Neuronal stem cell (in vitro differentiated cells): ENCODE measurements at regions not wholly inside any gene's neighbourhood (a gene's known extent, or its start where the extent isn't known, plus 50 kb on each side); places are given as distances from the start of the nearest gene placed in this dataset.

Source experiments
- DNase-seq: peaks from one replicate; pipeline ENCODE4 v3.0.0-alpha.2; 2013; ENCODE audit warnings: low spot score
- H2AFZ ChIP-seq: one replicate; pipeline ENCODE4 v1.6.1; 2013; ENCODE audit warnings: mild to moderate bottlenecking, low read length, inconsistent platforms
- H2AK5ac ChIP-seq: 2 replicates; pipeline ENCODE4 v1.6.1; 2013; ENCODE audit warnings: low read depth, mild to moderate bottlenecking, inconsistent platforms, low read length, moderate library complexity, mixed read lengths
- H2BK120ac ChIP-seq: 2 replicates; pipeline ENCODE4 v1.6.1; 2013; ENCODE audit warnings: low read depth, mild to moderate bottlenecking, inconsistent platforms, low read length, moderate library complexity, mixed read lengths
- H2BK12ac ChIP-seq: one replicate; pipeline ENCODE4 v1.6.1; 2013; ENCODE audit warnings: low read length, inconsistent platforms
- H2BK15ac ChIP-seq: 2 replicates; pipeline ENCODE4 v1.6.1; 2013; ENCODE audit warnings: mild to moderate bottlenecking, low read length, inconsistent platforms, mixed read lengths
- H2BK5ac ChIP-seq: one replicate; pipeline ENCODE4 v1.6.1; 2013; ENCODE audit warnings: inconsistent platforms, mild to moderate bottlenecking, low read length, moderate library complexity
- H3K14ac ChIP-seq: one replicate; pipeline ENCODE4 v1.6.1; 2013; ENCODE audit warnings: low read length, inconsistent platforms
- H3K18ac ChIP-seq: 2 replicates; pipeline ENCODE4 v1.6.1; 2013; ENCODE audit warnings: low read length, inconsistent platforms
- H3K23ac ChIP-seq: 2 replicates; pipeline ENCODE4 v1.6.1; 2013; ENCODE audit warnings: low read depth, mild to moderate bottlenecking, mixed read lengths, low read length, inconsistent platforms; ENCODE audit not compliant: poor library complexity
- H3K27ac ChIP-seq: replicated peaks from 3 replicates; pipeline ENCODE4 v1.5.1; 2013; ENCODE audit warnings: low read length, inconsistent platforms
- H3K27me3 ChIP-seq, 3 experiments: 2 replicates each; pipeline ENCODE4 v1.6.1; 2013; ENCODE audit warnings: low read length in 3 of 3, mild to moderate bottlenecking in 2 of 3, inconsistent platforms in 1 of 3, low read depth in 1 of 3, mixed read lengths in 1 of 3, moderate library complexity in 1 of 3; ENCODE audit not compliant: control insufficient read depth in 3 of 3, insufficient read depth in 3 of 3
- H3K36me3 ChIP-seq, 2 donors: replicated peaks in 1 of 2; 2 replicates each; pipeline ENCODE4 v1.6.1; 2013; ENCODE audit warnings: low read length in 2 of 2; ENCODE audit not compliant: control insufficient read depth in 2 of 2, insufficient read depth in 2 of 2
- H3K4ac ChIP-seq: 2 replicates; pipeline ENCODE4 v1.6.1; 2013; ENCODE audit warnings: inconsistent platforms, mild to moderate bottlenecking, low read length, moderate library complexity
- H3K4me1 ChIP-seq, 2 donors: 1 replicate in 1 of 2; 2 replicates in 1 of 2; pipeline ENCODE4 v1.6.1; 2013; ENCODE audit warnings: low read length in 2 of 2, low read depth in 1 of 2; ENCODE audit not compliant: control insufficient read depth in 2 of 2, insufficient read depth in 1 of 2
- H3K4me2 ChIP-seq: one replicate; pipeline ENCODE4 v1.6.1; 2013; ENCODE audit warnings: mild to moderate bottlenecking, low read length, inconsistent platforms; ENCODE audit not compliant: insufficient read depth, poor library complexity, severe bottlenecking
- H3K4me3 ChIP-seq, 2 donors: 2 replicates each; pipeline ENCODE4 v1.5.1; 2013; ENCODE audit warnings: low read length in 2 of 2, mild to moderate bottlenecking in 2 of 2, inconsistent platforms in 1 of 2, moderate library complexity in 1 of 2
- H3K79me1 ChIP-seq: one replicate; pipeline ENCODE4 v1.6.1; 2013; ENCODE audit warnings: low read depth, mild to moderate bottlenecking, inconsistent platforms, low read length, moderate library complexity
- H3K9ac ChIP-seq: one replicate; pipeline ENCODE4 v1.6.1; 2013; ENCODE audit warnings: mild to moderate bottlenecking, low read depth, low read length, inconsistent platforms; ENCODE audit not compliant: poor library complexity
- H3K9me3 ChIP-seq, 2 donors: replicated peaks in 1 of 2; 2 replicates each; pipeline versions ENCODE3 to v1.6.1; 2013; ENCODE audit warnings: low read length in 2 of 2, mild to moderate bottlenecking in 2 of 2, inconsistent platforms in 1 of 2, low read depth in 1 of 2, mixed read lengths in 1 of 2, moderate library complexity in 1 of 2; ENCODE audit not compliant: control insufficient read depth in 2 of 2, insufficient read depth in 1 of 2
- H4K8ac ChIP-seq: one replicate; pipeline ENCODE4 v1.6.1; 2013; ENCODE audit warnings: low read depth, mild to moderate bottlenecking, inconsistent platforms, low read length, moderate library complexity
- H4K91ac ChIP-seq: one replicate; pipeline ENCODE4 v1.6.1; 2013; ENCODE audit warnings: low read length, low read depth, mild to moderate bottlenecking, inconsistent platforms; ENCODE audit not compliant: poor library complexity
- WGBS, 2 donors: extraction: QIAGEN DNeasy Blood & Tissue Kit; methylation state at CpG; one replicate each; pipeline ENCODE4 v1.1.7; 2013; ENCODE audit warnings: missing lambda C conversion rate in 2 of 2, mixed read lengths in 1 of 2; ENCODE audit not compliant: insufficient read length in 2 of 2, insufficient replicate concordance in 1 of 2; ENCODE audit errors: extremely low coverage in 2 of 2; 5-methylcytosine and 5-hydroxymethylcytosine counted together

DNA sequence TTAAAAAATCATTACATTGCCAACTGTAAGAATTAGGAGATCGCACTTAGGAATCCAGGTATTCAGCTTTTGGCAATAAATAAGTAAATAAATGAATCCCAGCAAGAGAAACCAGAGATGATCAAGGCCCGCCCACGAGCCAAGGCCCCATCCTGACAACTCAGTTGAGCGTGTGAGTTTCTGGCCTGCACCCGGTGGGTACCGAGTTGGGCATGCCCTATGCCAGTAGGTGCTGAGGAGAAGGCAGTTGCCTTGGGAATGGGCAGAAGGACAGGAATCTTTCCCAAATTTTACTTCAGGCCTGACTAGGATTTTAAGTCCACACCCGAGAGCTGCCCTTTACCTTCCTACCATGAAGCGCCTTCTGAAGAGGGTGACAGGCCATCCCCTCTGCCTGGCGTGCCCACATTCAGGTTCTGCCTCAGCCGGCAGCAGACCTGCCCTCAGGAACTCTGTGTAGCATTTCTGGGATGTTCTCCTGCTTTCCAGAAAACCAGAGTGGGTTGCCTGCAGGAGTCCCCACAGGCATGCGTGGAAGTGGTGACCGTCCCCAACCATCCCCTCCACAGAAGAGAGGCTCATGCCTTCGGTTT lies 99.3 kb upstream of the ALDH1A3 start:
- Histone ChIP-seq H2BK15ac (no peak overlapping the region), H3K23ac (no peak overlapping the region), H3K36me3 (no peaks in the 10 kb centered on the region), H2BK5ac (no peak overlapping the region), H3K14ac (no peak overlapping the region), H2BK120ac (no peak overlapping the region), H3K79me1 (no peaks in the 10 kb centered on the region), H2AFZ (no peak overlapping the region), H3K9ac (no peak overlapping the region), H3K18ac (no peak overlapping the region), H3K4me3 (no peak overlapping the region), H3K4me2 (no peak overlapping the region), H2AK5ac (no peak overlapping the region), H4K8ac (no peak overlapping the region), H3K27me3 (no peaks in the 10 kb centered on the region), H3K9me3 (peaks cover 0 to 6% of the 10 kb centered on the region in 2 donors), H2BK12ac (no peak overlapping the region), H4K91ac (no peak overlapping the region), H3K4ac (no peak overlapping the region), H3K27ac (no peak overlapping the region), H3K4me1 (no peaks in the 10 kb centered on the region)
- WGBS, 2 donors = no CpG with 5 or more reads among the region's 13 CpGs
- no peak for DNase-seq

- H3K36me3 ChIP-seq = no peaks in the 10 kb centered on the region
- no peak overlapping the region for H2AK5ac ChIP-seq
- DNase-seq = no peak
- no peaks in the 10 kb centered on the region for H3K27me3 ChIP-seq
- no peak overlapping the region for H3K23ac ChIP-seq
- no CpG with 5 or more reads among the region's 11 CpGs for WGBS, 2 donors
- peaks cover 0 to 3% of the 10 kb centered on the region in 2 donors for H3K9me3 ChIP-seq
- H3K4me1 ChIP-seq = peaks cover 0 to 2% of the 10 kb centered on the region in 2 donors
- no peak overlapping the region for H3K27ac ChIP-seq
- no peak overlapping the region for H3K4me2 ChIP-seq
- no peak overlapping the region for H3K4me3 ChIP-seq
- H2BK5ac ChIP-seq = no peak overlapping the region
- no peak overlapping the region for H4K8ac ChIP-seq
- peak overlapping the region; percentile 70 for H3K18ac ChIP-seq
- no peak overlapping the region for H3K9ac ChIP-seq
- H3K79me1 ChIP-seq = no peaks in the 10 kb centered on the region
- H2BK120ac ChIP-seq = no peak overlapping the region
- H4K91ac ChIP-seq = no peak overlapping the region
- H3K14ac ChIP-seq = no peak overlapping the region
- H3K4ac ChIP-seq = no peak overlapping the region
- H2BK12ac ChIP-seq = no peak overlapping the region
- no peak overlapping the region for H2BK15ac ChIP-seq
- no peak overlapping the region for H2AFZ ChIP-seq
Observed at GRCh38 chr15:100781061-100781960, 98.3 kb upstream of the ALDH1A3 start.

GRCh38 chr15:100781961-100782530 lies 97.6 kb upstream of the ALDH1A3 start:
- Histone ChIP-seq H2BK5ac (no peak overlapping the region), H4K8ac (no peak overlapping the region), H3K4me1 (peaks cover 0 to 2% of the 10 kb centered on the region in 2 donors), H3K14ac (no peak overlapping the region), H3K79me1 (no peaks in the 10 kb centered on the region), H3K4ac (no peak overlapping the region), H3K4me3 (no peak overlapping the region), H3K9me3 (peaks cover 0 to 3% of the 10 kb centered on the region in 2 donors), H2BK120ac (no peak overlapping the region), H3K27ac (no peak overlapping the region), H3K36me3 (no peaks in the 10 kb centered on the region), H3K18ac (peak overlapping the region; percentile 37), H3K23ac (no peak overlapping the region), H2AFZ (no peak overlapping the region), H3K4me2 (no peak overlapping the region), H4K91ac (no peak overlapping the region), H2BK12ac (no peak overlapping the region), H2AK5ac (no peak overlapping the region), H3K9ac (no peak overlapping the region), H2BK15ac (no peak overlapping the region), H3K27me3 (no peaks in the 10 kb centered on the region)
- no peak for DNase-seq
- WGBS, 2 donors = no CpG with 5 or more reads among the region's 7 CpGs

DNA sequence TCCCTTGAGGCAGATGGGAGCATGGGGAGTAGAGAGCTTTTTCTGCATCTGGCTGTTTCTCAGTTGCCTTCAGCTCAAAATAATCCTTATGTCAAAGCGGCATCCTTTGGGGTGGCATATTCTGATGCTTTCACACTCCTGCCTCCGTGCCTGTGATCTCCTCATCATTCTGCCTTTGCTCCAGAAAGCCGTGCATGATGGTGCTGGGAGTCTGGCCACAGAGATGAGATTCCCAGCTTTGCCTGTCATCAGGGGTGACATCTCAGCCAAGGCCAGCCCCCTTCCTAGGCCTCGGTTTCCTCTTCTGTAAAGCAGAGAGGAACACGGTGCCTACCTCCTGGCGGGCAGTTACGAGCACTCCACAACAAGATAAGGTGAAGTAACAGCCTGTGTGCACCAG lies 96.3 kb upstream of the ALDH1A3 start:
- DNase-seq = no peak
- no peak overlapping the region for H4K91ac ChIP-seq
- no peaks in the 10 kb centered on the region for H3K79me1 ChIP-seq
- H3K27me3 ChIP-seq = no peaks in the 10 kb centered on the region
- H2BK120ac ChIP-seq = no peak overlapping the region
- peak overlapping the region; percentile 4 for H2BK12ac ChIP-seq
- no peak overlapping the region for H3K4ac ChIP-seq
- H3K4me3 ChIP-seq = no peak overlapping the region
- H4K8ac ChIP-seq = no peak overlapping the region
- no peak overlapping the region for H3K23ac ChIP-seq
- no peak overlapping the region for H3K27ac ChIP-seq
- no CpG with 5 or more reads among the region's 7 CpGs for WGBS, 2 donors
- no peak overlapping the region for H3K18ac ChIP-seq
- H3K14ac ChIP-seq = no peak overlapping the region
- no peak overlapping the region for H2AFZ ChIP-seq
- H3K4me1 ChIP-seq = peaks cover 0 to 2% of the 10 kb centered on the region in 2 donors
- peaks cover 0 to 3% of the 10 kb centered on the region in 2 donors for H3K9me3 ChIP-seq
- H3K36me3 ChIP-seq = no peaks in the 10 kb centered on the region
- no peak overlapping the region for H2BK5ac ChIP-seq
- no peak overlapping the region for H2AK5ac ChIP-seq
- no peak overlapping the region for H2BK15ac ChIP-seq
- no peak overlapping the region for H3K9ac ChIP-seq
- no peak overlapping the region for H3K4me2 ChIP-seq
